Activated CD4-positive, alpha-beta T cell treated with anti-CD3 and anti-CD28 coated beads, Interleukin-2, Interleukin-4, amounts not matched to agents 100 ng/mL and 50 ng/mL, durations not matched to agents 16 hours and 8 hours (primary cell): ENCODE measurements at regions not wholly inside any gene's neighbourhood (a gene's known extent, or its start where the extent isn't known, plus 50 kb on each side); places are given as distances from the start of the nearest gene placed in this dataset.

Experiments used
- DNase-seq: peaks from one replicate; pipeline ENCODE4 v3.0.0-alpha.2; 2020; ENCODE audit warnings: low spot score

- DNase-seq: no peak
Measured at GRCh38 chr15:85307687-85308045, 72.7 kb upstream of the AKAP13 start.

GRCh38 chr15:85311647-85312046 is 68.8 kb upstream of the AKAP13 start:
- DNase-seq: no peak

- peak; percentile 25 for DNase-seq
Measured at GRCh38 chr15:85312486-85312885, 67.9 kb upstream of the AKAP13 start.

- no peak for DNase-seq
Measured at GRCh38 chr15:85312929-85313331, 67.5 kb upstream of the AKAP13 start.

GRCh38 chr15:85313339-85313738 is 67.1 kb upstream of the AKAP13 start:
- no peak for DNase-seq

- no peak for DNase-seq
Measured at GRCh38 chr15:85314146-85314545, 66.3 kb upstream of the AKAP13 start.

- no peak for DNase-seq
Measured at GRCh38 chr15:85314633-85315032, 65.8 kb upstream of the AKAP13 start.

- peak; percentile 56 for DNase-seq
Measured at GRCh38 chr15:85316244-85316934, 64.0 kb upstream of the AKAP13 start.

- DNase-seq: peak; percentile 68
Measured at GRCh38 chr15:85318048-85318731, 62.2 kb upstream of the AKAP13 start.

GRCh38 chr15:85318732-85319076 is 61.7 kb upstream of the AKAP13 start:
- no peak for DNase-seq

- DNase-seq: no peak
Measured at GRCh38 chr15:85324202-85324601, 56.2 kb upstream of the AKAP13 start.

- DNase-seq: no peak
Measured at GRCh38 chr15:85325834-85326233, 54.6 kb upstream of the AKAP13 start.

- no peak for DNase-seq
Measured at GRCh38 chr15:85326291-85326690, 54.1 kb upstream of the AKAP13 start.

- DNase-seq: no peak
Measured at GRCh38 chr15:85327820-85328219, 52.6 kb upstream of the AKAP13 start.

GRCh38 chr15:85329561-85330422 is 50.6 kb upstream of the AKAP13 start:
- peak; percentile 58 for DNase-seq
